Erythroblast (primary cell): ENCODE measurements at regions not wholly inside any gene's neighbourhood (a gene's known extent, or its start where the extent isn't known, plus 50 kb on each side); places are given as distances from the start of the nearest gene placed in this dataset.

ENCODE experiments used
- GATA1 ChIP-seq: IDR thresholded peaks from 2 replicates; pipeline ENCODE4 v1.6.1; 2011; ENCODE audit warnings: low read depth, mild to moderate bottlenecking, control low read depth, low read length, moderate library complexity
- POLR2A ChIP-seq: IDR thresholded peaks from 2 replicates; pipeline ENCODE4 v1.6.1; 2011; ENCODE audit warnings: mild to moderate bottlenecking, low read length

DNA sequence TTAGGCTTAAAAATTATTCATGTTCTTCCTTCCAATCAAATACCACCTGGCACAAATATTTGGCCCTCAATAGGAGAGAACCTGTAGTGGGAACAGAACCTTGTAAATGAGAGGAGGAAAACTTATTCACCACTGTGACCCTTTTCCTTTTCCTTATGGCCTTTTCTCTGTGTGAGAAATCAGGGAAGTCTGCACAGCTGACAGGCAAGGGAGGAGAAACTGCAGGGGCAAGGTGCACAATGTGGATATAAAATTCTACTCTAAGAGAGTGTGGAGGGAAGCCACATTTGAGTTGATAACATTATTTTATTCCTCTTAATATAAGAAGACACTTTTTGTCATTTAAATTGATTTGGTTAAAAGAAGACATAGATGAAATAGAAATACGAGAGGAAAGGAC is 1247.0 kb upstream of the CHAC2 start:
- no peak for TF ChIP-seq POLR2A
- TF ChIP-seq GATA1, result no peak
